ENCODE measurements at regions not wholly inside any gene's neighbourhood (a gene's known extent, or its start where the extent isn't known, plus 50 kb on each side); places are given as distances from the start of the nearest gene placed in this dataset.
"Not testable (repeated sequence)": the region's sequence is repeated elsewhere in the genome, so short reads cannot be mapped to it uniquely, and the experiment has no call there.

- TF ChIP-seq, protein P1, sequence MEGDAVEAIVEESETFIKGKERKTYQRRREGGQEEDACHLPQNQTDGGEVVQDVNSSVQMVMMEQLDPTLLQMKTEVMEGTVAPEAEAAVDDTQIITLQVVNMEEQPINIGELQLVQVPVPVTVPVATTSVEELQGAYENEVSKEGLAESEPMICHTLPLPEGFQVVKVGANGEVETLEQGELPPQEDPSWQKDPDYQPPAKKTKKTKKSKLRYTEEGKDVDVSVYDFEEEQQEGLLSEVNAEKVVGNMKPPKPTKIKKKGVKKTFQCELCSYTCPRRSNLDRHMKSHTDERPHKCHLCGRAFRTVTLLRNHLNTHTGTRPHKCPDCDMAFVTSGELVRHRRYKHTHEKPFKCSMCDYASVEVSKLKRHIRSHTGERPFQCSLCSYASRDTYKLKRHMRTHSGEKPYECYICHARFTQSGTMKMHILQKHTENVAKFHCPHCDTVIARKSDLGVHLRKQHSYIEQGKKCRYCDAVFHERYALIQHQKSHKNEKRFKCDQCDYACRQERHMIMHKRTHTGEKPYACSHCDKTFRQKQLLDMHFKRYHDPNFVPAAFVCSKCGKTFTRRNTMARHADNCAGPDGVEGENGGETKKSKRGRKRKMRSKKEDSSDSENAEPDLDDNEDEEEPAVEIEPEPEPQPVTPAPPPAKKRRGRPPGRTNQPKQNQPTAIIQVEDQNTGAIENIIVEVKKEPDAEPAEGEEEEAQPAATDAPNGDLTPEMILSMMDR (IDR thresholded peaks at IDR 0.05; ENCODE audit: insufficient read depth, low read length, poor library complexity, severe bottlenecking), result no peak
- DNase-seq (ENCODE audit: low read depth), result no peak
Measured at GRCh38 chr6:51300510-51300909, 481.8 kb downstream of the TFAP2B start.

DNA sequence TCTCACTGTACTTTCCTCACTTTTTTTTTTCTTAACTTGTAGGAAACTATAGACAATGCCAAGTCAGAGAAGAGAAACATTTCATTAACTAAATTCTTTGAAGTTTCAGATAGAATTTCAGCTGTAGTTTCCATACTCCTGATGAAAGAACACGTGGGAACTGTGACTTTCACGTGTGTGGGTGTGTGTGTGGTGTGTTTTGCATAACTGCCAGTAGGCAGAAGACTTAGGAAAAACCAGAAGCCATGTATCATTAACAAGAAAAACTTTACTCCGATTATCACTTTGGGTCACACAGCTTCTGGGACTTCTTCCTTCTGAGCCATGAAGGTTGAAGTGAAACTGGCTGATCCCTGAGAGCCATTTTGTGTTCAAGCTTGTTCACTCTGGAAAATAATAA is 483.3 kb downstream of the TFAP2B start:
- H3K27me3 ChIP-seq (ENCODE audit: control insufficient read depth, insufficient read depth, low read length), result no peaks in the 10 kb centered on the region
- no peak overlapping the region for H3K4me3 ChIP-seq (ENCODE audit: low read depth, low read length)
- TF ChIP-seq, protein P1 (IDR thresholded peaks at IDR 0.05; ENCODE audit: insufficient read depth, low read length, poor library complexity, severe bottlenecking), result no peak
- DNase-seq (ENCODE audit: low read depth), result no peak
- no peaks in the 10 kb centered on the region for H3K36me3 ChIP-seq (ENCODE audit: control insufficient read depth, insufficient read depth, low read length)

More at GRCh38 chr6:51300510-51300909, 481.8 kb downstream of the TFAP2B start:
- Histone ChIP-seq H3K4me3 (ENCODE audit: low read depth, low read length) (no peak overlapping the region), H3K36me3 (ENCODE audit: control insufficient read depth, insufficient read depth, low read length) (no peaks in the 10 kb centered on the region), H3K27me3 (ENCODE audit: control insufficient read depth, insufficient read depth, low read length) (no peaks in the 10 kb centered on the region)

DNA sequence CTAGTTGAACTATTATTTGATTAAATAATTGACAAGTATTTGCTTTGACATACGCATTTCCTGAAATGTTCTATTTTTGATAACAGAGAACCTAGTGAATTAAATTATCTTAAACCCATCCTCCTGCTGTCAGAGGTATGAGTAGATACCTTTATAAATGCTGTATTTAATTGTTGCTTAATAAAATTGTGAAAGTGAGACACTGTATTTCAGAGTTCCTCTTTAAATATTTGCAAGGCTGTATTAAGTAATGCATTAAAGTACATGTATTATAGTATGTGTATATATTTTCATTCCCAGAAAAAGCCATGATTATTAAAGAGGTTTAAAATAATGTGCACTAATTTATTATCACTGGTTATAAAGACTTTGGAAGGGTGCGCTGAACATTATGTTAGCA is 483.8 kb downstream of the TFAP2B start:
- no peak for DNase-seq (ENCODE audit: low read depth)
- H3K36me3 ChIP-seq (ENCODE audit: control insufficient read depth, insufficient read depth, low read length), result no peaks in the 10 kb centered on the region
- no peak overlapping the region for H3K4me3 ChIP-seq (ENCODE audit: low read depth, low read length)
- H3K27me3 ChIP-seq (ENCODE audit: control insufficient read depth, insufficient read depth, low read length), result no peaks in the 10 kb centered on the region
- TF ChIP-seq, protein P1 (IDR thresholded peaks at IDR 0.05; ENCODE audit: insufficient read depth, low read length, poor library complexity, severe bottlenecking), result no peak

DNA sequence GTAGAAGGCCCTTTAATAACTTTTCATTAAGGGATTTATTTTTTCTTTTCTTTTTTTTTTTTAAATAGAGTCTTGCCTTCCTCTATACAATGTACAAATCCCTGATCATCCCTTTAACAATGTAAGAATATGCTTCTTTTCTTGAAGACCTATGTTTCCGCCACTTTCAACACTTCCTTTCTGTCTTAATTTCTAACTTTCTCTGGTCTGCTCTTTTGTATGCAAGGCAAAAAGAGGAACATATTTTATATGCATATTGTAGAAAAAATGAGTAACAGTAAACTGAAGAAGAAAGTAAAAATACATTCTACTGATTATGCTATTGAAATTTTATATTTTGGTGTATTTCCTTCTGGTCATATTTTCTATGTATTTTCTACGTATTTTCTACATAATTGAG is 484.7 kb downstream of the TFAP2B start:
- TF ChIP-seq, protein P1 (IDR thresholded peaks at IDR 0.05; ENCODE audit: insufficient read depth, low read length, poor library complexity, severe bottlenecking), result no peak
- no peaks in the 10 kb centered on the region for H3K27me3 ChIP-seq (ENCODE audit: control insufficient read depth, insufficient read depth, low read length)
- H3K36me3 ChIP-seq (ENCODE audit: control insufficient read depth, insufficient read depth, low read length), result no peaks in the 10 kb centered on the region
- H3K4me3 ChIP-seq (ENCODE audit: low read depth, low read length), result no peak overlapping the region
- DNase-seq (ENCODE audit: low read depth), result no peak

DNA sequence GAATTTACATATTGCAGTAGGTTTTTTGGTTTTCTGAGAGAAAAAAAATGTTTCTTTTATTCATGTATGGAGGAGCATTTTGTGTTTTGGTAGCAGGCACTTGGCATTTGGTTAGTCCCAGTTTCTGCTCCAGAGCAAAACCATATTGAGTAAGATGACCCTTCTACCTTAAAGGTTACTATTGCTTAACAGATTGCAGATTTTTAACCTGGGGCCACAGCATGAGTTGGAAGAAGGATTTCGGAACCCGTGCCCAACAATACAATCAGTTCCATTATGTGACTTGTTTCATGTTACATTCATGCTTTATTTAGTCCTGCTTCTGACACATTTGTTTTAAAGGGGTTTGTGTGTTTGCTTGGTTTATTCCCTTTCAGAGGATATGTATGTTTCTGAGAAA is 496.3 kb downstream of the TFAP2B start:
- Histone ChIP-seq H3K4me3 (ENCODE audit: low read depth, low read length) (no peak overlapping the region), H3K27me3 (ENCODE audit: control insufficient read depth, insufficient read depth, low read length) (no peaks in the 10 kb centered on the region), H3K36me3 (ENCODE audit: control insufficient read depth, insufficient read depth, low read length) (no peaks in the 10 kb centered on the region)
- no peak for DNase-seq (ENCODE audit: low read depth)
- TF ChIP-seq, protein P1 (IDR thresholded peaks at IDR 0.05; ENCODE audit: insufficient read depth, low read length, poor library complexity, severe bottlenecking), result no peak

GRCh38 chr6:51318674-51319073 is 500.0 kb downstream of the TFAP2B start:
- TF ChIP-seq, protein P1 (IDR thresholded peaks at IDR 0.05; ENCODE audit: insufficient read depth, low read length, poor library complexity, severe bottlenecking), result no peak
- no peaks in the 10 kb centered on the region for H3K36me3 ChIP-seq (ENCODE audit: control insufficient read depth, insufficient read depth, low read length)
- DNase-seq (ENCODE audit: low read depth), result no peak

GRCh38 chr6:51321477-51321876 is 502.8 kb downstream of the TFAP2B start:
- H3K36me3 ChIP-seq (ENCODE audit: control insufficient read depth, insufficient read depth, low read length); H3K27me3 ChIP-seq (ENCODE audit: control insufficient read depth, insufficient read depth, low read length); DNase-seq (ENCODE audit: low read depth); H3K4me3 ChIP-seq (ENCODE audit: low read depth, low read length): not testable (repeated sequence)

More at GRCh38 chr6:51318674-51319073, 500.0 kb downstream of the TFAP2B start:
- no peak overlapping the region for H3K4me3 ChIP-seq (ENCODE audit: low read depth, low read length)
- no peaks in the 10 kb centered on the region for H3K27me3 ChIP-seq (ENCODE audit: control insufficient read depth, insufficient read depth, low read length)
